ENCODE measurements at regions not wholly inside any gene's neighbourhood (a gene's known extent, or its start where the extent isn't known, plus 50 kb on each side); places are given as distances from the start of the nearest gene placed in this dataset.

- H2AFZ ChIP-seq (ENCODE audit: low read length), result no peak overlapping the region
- no peaks in the 10 kb centered on the region for H3K9me3 ChIP-seq (replicated peaks; ENCODE audit: insufficient read depth, low read length)
- no peak for DNase-seq
- H3K4me2 ChIP-seq (ENCODE audit: low read depth, low read length), result no peak overlapping the region
- H3K4me1 ChIP-seq (ENCODE audit: low read length), result no peaks in the 10 kb centered on the region
- no peak overlapping the region for H3K4me3 ChIP-seq (ENCODE audit: low read length)
- H3F3A ChIP-seq (ENCODE audit: insufficient read depth, low read length), result no peaks in the 10 kb centered on the region
- peaks cover 64% of the 10 kb centered on the region for H3K27me3 ChIP-seq (replicated peaks; ENCODE audit: insufficient read depth, low read length)
- H4K20me1 ChIP-seq (ENCODE audit: insufficient read depth, low read length), result no peaks in the 10 kb centered on the region
- no peak for TF ChIP-seq EZH2 (optimal IDR thresholded peaks at IDR 0.05; ENCODE audit: low read depth, low read length)
- TF ChIP-seq EZH2phosphoT487 (IDR thresholded peaks at IDR 0.05; ENCODE audit: low read length), result no peak
- TF ChIP-seq, protein P1, sequence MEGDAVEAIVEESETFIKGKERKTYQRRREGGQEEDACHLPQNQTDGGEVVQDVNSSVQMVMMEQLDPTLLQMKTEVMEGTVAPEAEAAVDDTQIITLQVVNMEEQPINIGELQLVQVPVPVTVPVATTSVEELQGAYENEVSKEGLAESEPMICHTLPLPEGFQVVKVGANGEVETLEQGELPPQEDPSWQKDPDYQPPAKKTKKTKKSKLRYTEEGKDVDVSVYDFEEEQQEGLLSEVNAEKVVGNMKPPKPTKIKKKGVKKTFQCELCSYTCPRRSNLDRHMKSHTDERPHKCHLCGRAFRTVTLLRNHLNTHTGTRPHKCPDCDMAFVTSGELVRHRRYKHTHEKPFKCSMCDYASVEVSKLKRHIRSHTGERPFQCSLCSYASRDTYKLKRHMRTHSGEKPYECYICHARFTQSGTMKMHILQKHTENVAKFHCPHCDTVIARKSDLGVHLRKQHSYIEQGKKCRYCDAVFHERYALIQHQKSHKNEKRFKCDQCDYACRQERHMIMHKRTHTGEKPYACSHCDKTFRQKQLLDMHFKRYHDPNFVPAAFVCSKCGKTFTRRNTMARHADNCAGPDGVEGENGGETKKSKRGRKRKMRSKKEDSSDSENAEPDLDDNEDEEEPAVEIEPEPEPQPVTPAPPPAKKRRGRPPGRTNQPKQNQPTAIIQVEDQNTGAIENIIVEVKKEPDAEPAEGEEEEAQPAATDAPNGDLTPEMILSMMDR (IDR thresholded peaks at IDR 0.05; ENCODE audit: low read length), result no peak
- no peaks in the 10 kb centered on the region for H3K9me2 ChIP-seq (replicated peaks; ENCODE audit: insufficient read depth, low read length)
- no peak overlapping the region for H3K27ac ChIP-seq (ENCODE audit: low read length)
- H3K9ac ChIP-seq (ENCODE audit: low read length), result no peak overlapping the region
- no peaks in the 10 kb centered on the region for H3K36me3 ChIP-seq (replicated peaks; ENCODE audit: insufficient read depth, low read length)
- H3K79me2 ChIP-seq (ENCODE audit: low read length), result no peaks in the 10 kb centered on the region
Measured at GRCh38 chr16:86306811-86307513, 203.4 kb upstream of the FOXF1 start.

GRCh38 chr16:86307514-86307903 lies 202.8 kb upstream of the FOXF1 start:
- no peak overlapping the region for H3K9ac ChIP-seq (ENCODE audit: low read length)
- no peak overlapping the region for H2AFZ ChIP-seq (ENCODE audit: low read length)
- no peaks in the 10 kb centered on the region for H3K9me3 ChIP-seq (replicated peaks; ENCODE audit: insufficient read depth, low read length)
- DNase-seq, result no peak
- peaks cover 63% of the 10 kb centered on the region for H3K27me3 ChIP-seq (replicated peaks; ENCODE audit: insufficient read depth, low read length)
- no peak overlapping the region for H3K27ac ChIP-seq (ENCODE audit: low read length)
- H3K4me3 ChIP-seq (ENCODE audit: low read length), result no peak overlapping the region
- H4K20me1 ChIP-seq (ENCODE audit: insufficient read depth, low read length), result no peaks in the 10 kb centered on the region
- TF ChIP-seq EZH2phosphoT487 (IDR thresholded peaks at IDR 0.05; ENCODE audit: low read length) (no peak), EZH2 (optimal IDR thresholded peaks at IDR 0.05; ENCODE audit: low read depth, low read length) (no peak)
- TF ChIP-seq, protein P1 (IDR thresholded peaks at IDR 0.05; ENCODE audit: low read length), result no peak
- no peaks in the 10 kb centered on the region for H3K9me2 ChIP-seq (replicated peaks; ENCODE audit: insufficient read depth, low read length)
- no peaks in the 10 kb centered on the region for H3K36me3 ChIP-seq (replicated peaks; ENCODE audit: insufficient read depth, low read length)
- no peaks in the 10 kb centered on the region for H3F3A ChIP-seq (ENCODE audit: insufficient read depth, low read length)
- H3K79me2 ChIP-seq (ENCODE audit: low read length), result no peaks in the 10 kb centered on the region
- H3K4me1 ChIP-seq (ENCODE audit: low read length), result no peaks in the 10 kb centered on the region
- H3K4me2 ChIP-seq (ENCODE audit: low read depth, low read length), result no peak overlapping the region

DNA sequence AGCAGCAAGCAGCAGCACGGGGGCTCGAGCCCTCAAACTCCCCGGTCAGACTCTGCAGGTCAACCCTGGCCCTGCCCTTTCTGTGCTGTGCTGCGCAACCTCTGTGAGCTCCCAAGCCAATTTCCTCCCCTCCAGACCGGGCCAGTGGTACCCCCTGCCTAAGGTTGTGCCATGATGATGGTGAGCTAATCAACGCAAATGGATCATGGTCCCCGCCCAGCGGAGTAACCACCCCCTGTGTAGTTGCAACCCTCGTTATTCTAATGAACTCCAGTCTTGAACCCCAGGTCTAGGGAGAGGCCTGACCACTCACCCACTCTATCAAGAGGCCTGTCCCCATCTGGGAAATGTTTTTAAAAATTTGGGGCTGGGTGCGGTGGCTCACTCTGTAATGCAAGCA lies 201.8 kb upstream of the FOXF1 start:
- no peak for DNase-seq
- TF ChIP-seq EZH2 (optimal IDR thresholded peaks at IDR 0.05; ENCODE audit: low read depth, low read length) (no peak), EZH2phosphoT487 (IDR thresholded peaks at IDR 0.05; ENCODE audit: low read length) (no peak)
- TF ChIP-seq, protein P1 (IDR thresholded peaks at IDR 0.05; ENCODE audit: low read length), result no peak
- no peak overlapping the region for H3K4me2 ChIP-seq (ENCODE audit: low read depth, low read length)
- H2AFZ ChIP-seq (ENCODE audit: low read length), result no peak overlapping the region
- no peaks in the 10 kb centered on the region for H4K20me1 ChIP-seq (ENCODE audit: insufficient read depth, low read length)
- H3K4me3 ChIP-seq (ENCODE audit: low read length), result no peak overlapping the region
- H3K36me3 ChIP-seq (replicated peaks; ENCODE audit: insufficient read depth, low read length), result no peaks in the 10 kb centered on the region
- H3K4me1 ChIP-seq (ENCODE audit: low read length), result no peaks in the 10 kb centered on the region
- H3K9ac ChIP-seq (ENCODE audit: low read length), result no peak overlapping the region
- no peaks in the 10 kb centered on the region for H3K79me2 ChIP-seq (ENCODE audit: low read length)
- no peaks in the 10 kb centered on the region for H3F3A ChIP-seq (ENCODE audit: insufficient read depth, low read length)
- H3K27ac ChIP-seq (ENCODE audit: low read length), result no peak overlapping the region
- no peaks in the 10 kb centered on the region for H3K9me2 ChIP-seq (replicated peaks; ENCODE audit: insufficient read depth, low read length)
- H3K9me3 ChIP-seq (replicated peaks; ENCODE audit: insufficient read depth, low read length), result no peaks in the 10 kb centered on the region
- peaks cover 58% of the 10 kb centered on the region for H3K27me3 ChIP-seq (replicated peaks; ENCODE audit: insufficient read depth, low read length)
